HCT116 (cell line): ENCODE measurements at regions not wholly inside any gene's neighbourhood (a gene's known extent, or its start where the extent isn't known, plus 50 kb on each side); places are given as distances from the start of the nearest gene placed in this dataset.
A peak's percentile ranks its signal among the peaks of the same experiment; 100 is the strongest.
"Not testable (repeated sequence)": the region's sequence is repeated elsewhere in the genome, so short reads cannot be mapped to it uniquely, and the experiment has no call there.

ENCODE experiments used
- ATAC-seq: fragments of 200-7000 bp; cut with Tn5 transposase; 2 replicates; pipeline ENCODE4 v1.9.1; 2020; ENCODE audit warnings: mild to moderate bottlenecking, moderate library complexity
- BruUV-seq: library from RNA; stranded (reverse); fragments of 400-500 nt; replicated peaks from 2 replicates; lab custom pipeline; 2021; lab: Mats Ljungman, UMichigan
- CTCF ChIA-PET: fragments of 300-600 bp; sonication (Branson Sonifier 250); formaldehyde crosslinking; loops from one replicate; lab custom pipeline; 2021; ENCODE audit warnings: antibody characterized with exemption; lab: Charles Lee
- POLR2A ChIA-PET: fragments of 300-600, 350-600 bp; sonication (Branson Sonifier 250); formaldehyde crosslinking; loops from one replicate; lab custom pipeline; 2021; ENCODE audit warnings: antibody characterized with exemption; lab: Charles Lee
- RAD21 ChIA-PET, 2 experiments: fragments of 300-600 bp; sonication (Branson Sonifier 250); formaldehyde crosslinking; loops; one replicate each; lab custom pipeline; 2023; ENCODE audit warnings: low total read pairs in 2 of 2; ENCODE audit not compliant: uncharacterized antibody in 2 of 2, unreplicated experiment in 2 of 2, low non-redundant PET in 1 of 2; lab: Charles Lee
- DNase-seq: peaks from one replicate; pipeline ENCODE4 v3.0.0-alpha.2; 2010; ENCODE audit warnings: low read depth, low spot score
- H2AFZ ChIP-seq: fragments of 200-600 bp; shearing (Covaris generic), sonication (generic); 2 replicates; pipeline ENCODE4 v1.6.1; 2017; ENCODE audit warnings: low read depth, mixed run types, mixed read lengths, antibody characterized with exemption, low read length; ENCODE audit not compliant: poor library complexity, severe bottlenecking
- H3K27ac ChIP-seq: 2 replicates; pipeline ENCODE4 v1.5.1; 2012; ENCODE audit warnings: low read depth, low read length
- H3K27me3 ChIP-seq: fragments of 200-600 bp; sonication (generic); 2 replicates; pipeline ENCODE4 v1.6.1; 2016; ENCODE audit warnings: mixed run types, low read length, mixed read lengths; ENCODE audit not compliant: insufficient read depth
- H3K36me3 ChIP-seq, 2 experiments: fragments of 200-500 bp in 1 of 2; fragments of 200-600 bp in 1 of 2; sonication (Bioruptor generic) in 1 of 2; sonication (generic) in 1 of 2; 2 replicates each; pipeline versions ENCODE4 v1.5.1 to v1.6.1; 2014 to 2016; ENCODE audit warnings: low read length in 2 of 2, inconsistent platforms in 1 of 2, mixed read lengths in 1 of 2, mixed run types in 1 of 2; ENCODE audit not compliant: insufficient read depth in 2 of 2, control insufficient read depth in 1 of 2
- H3K4me1 ChIP-seq, 2 experiments: fragments of 200-600 bp in 1 of 2; sonication (generic) in 1 of 2; 2 replicates each; pipeline versions ENCODE4 v1.5.1 to v1.6.1; 2012 to 2017; ENCODE audit warnings: low read length in 2 of 2, inconsistent platforms in 1 of 2, mild to moderate bottlenecking in 1 of 2, mixed read lengths in 1 of 2, mixed run types in 1 of 2, moderate library complexity in 1 of 2; ENCODE audit not compliant: insufficient read depth in 2 of 2, control insufficient read depth in 1 of 2
- H3K4me2 ChIP-seq: fragments of 200-600 bp; sonication (generic); 2 replicates; pipeline ENCODE4 v1.6.1; 2017; ENCODE audit warnings: mixed run types, low read length, mixed read lengths
- H3K4me3 ChIP-seq, 2 experiments: fragments of 200-600 bp in 1 of 2; sonication (generic) in 1 of 2; replicated peaks in 1 of 2; 2 replicates each; pipeline ENCODE4 v1.5.1; 2011 to 2016; ENCODE audit warnings: low read length in 2 of 2, control low read depth in 1 of 2, low read depth in 1 of 2, mild to moderate bottlenecking in 1 of 2, mixed read lengths in 1 of 2, mixed run types in 1 of 2
- H3K79me2 ChIP-seq: fragments of 200-600 bp; sonication (generic); 2 replicates; pipeline ENCODE4 v1.6.1; 2017; ENCODE audit warnings: mild to moderate bottlenecking, mixed run types, low read length, moderate library complexity, mixed read lengths; ENCODE audit not compliant: insufficient read depth
- H3K9ac ChIP-seq: fragments of 200-600 bp; sonication (generic); 2 replicates; pipeline ENCODE4 v1.6.1; 2016; ENCODE audit warnings: low read length, mixed read lengths
- H3K9me2 ChIP-seq: fragments of 200-600 bp; sonication (generic), shearing (Covaris generic); 2 replicates; pipeline ENCODE4 v1.6.1; 2017; ENCODE audit warnings: mixed run types, mild to moderate bottlenecking, moderate library complexity; ENCODE audit not compliant: insufficient read depth
- H3K9me3 ChIP-seq, 2 experiments: fragments of 200-500 bp in 1 of 2; fragments of 200-600 bp in 1 of 2; sonication (Bioruptor generic) in 1 of 2; sonication (generic) in 1 of 2; 2 replicates each; pipeline ENCODE4 v1.6.1; 2014 to 2017; ENCODE audit warnings: low read length in 2 of 2, mixed read lengths in 2 of 2, inconsistent platforms in 1 of 2, low read depth in 1 of 2, mild to moderate bottlenecking in 1 of 2, mixed run types in 1 of 2, moderate library complexity in 1 of 2; ENCODE audit not compliant: control insufficient read depth in 1 of 2, insufficient read depth in 1 of 2
- H4K20me1 ChIP-seq: fragments of 200-600 bp; sonication (generic), shearing (Covaris generic); 2 replicates; pipeline ENCODE4 v1.6.1; 2017; ENCODE audit warnings: mixed run types, mild to moderate bottlenecking, moderate library complexity; ENCODE audit not compliant: insufficient read depth
- FOSL1 ChIP-seq: IDR thresholded peaks from 2 replicates; pipeline ENCODE4 v1.6.1; 2012; ENCODE audit warnings: low read depth
- ZFX ChIP-seq: fragments of 450-650 bp; IDR thresholded peaks from 2 replicates; pipeline ENCODE4 v1.6.1; 2017
- intact Hi-C: fragments of 100-400 bp; cut with micrococcal nuclease; formaldehyde crosslinking; loops from 2 replicates; pipeline ENCODE4 v1.10.0; 2022

GRCh38 chr2:120647487-120647886 lies 88.2 kb upstream of the GLI2 start:
- ATAC-seq: no peak
- peak; percentile 21 for DNase-seq
- Histone ChIP-seq H3K4me2 (no peak overlapping the region), H3K9ac (no peak overlapping the region), H3K27me3 (no peaks in the 10 kb centered on the region), H3K36me3 (no peaks in the 10 kb centered on the region), H3K4me3 (no peak overlapping the region), H3K27ac (no peak overlapping the region), H4K20me1 (no peaks in the 10 kb centered on the region), H2AFZ (no peak overlapping the region), H3K4me1 (peaks cover 0 to 5% of the 10 kb centered on the region in 2 experiments; a peak in 1 of 4 replicates), H3K79me2 (no peaks in the 10 kb centered on the region), H3K9me2 (no peaks in the 10 kb centered on the region), H3K9me3 (peaks cover 4 to 8% of the 10 kb centered on the region in 2 experiments; a peak in 2 of 4 replicates)
- CTCF ChIA-PET: no interaction called here
- BruUV-seq: no TSS peak
- intact Hi-C loops: no loop called here
- POLR2A ChIA-PET: no interaction called here
- TF ChIP-seq FOSL1 (peak; percentile 12; the same call in 1 of the 2 replicates), ZFX (no peak)
- RAD21 ChIA-PET: no interaction called here

- H3K9me3 ChIP-seq, H3K9me2 ChIP-seq, H2AFZ ChIP-seq, DNase-seq, H4K20me1 ChIP-seq, H3K27me3 ChIP-seq, POLR2A ChIA-PET, H3K4me2 ChIP-seq, H3K4me3 ChIP-seq, H3K9ac ChIP-seq, RAD21 ChIA-PET, intact Hi-C loops, H3K36me3 ChIP-seq, CTCF ChIA-PET, BruUV-seq, H3K27ac ChIP-seq, H3K79me2 ChIP-seq, ATAC-seq, H3K4me1 ChIP-seq: not testable (repeated sequence)
Observed at GRCh38 chr2:120649381-120649780, 86.3 kb upstream of the GLI2 start.
